ENCODE measurements at regions not wholly inside any gene's neighbourhood (a gene's known extent, or its start where the extent isn't known, plus 50 kb on each side); places are given as distances from the start of the nearest gene placed in this dataset.

DNA sequence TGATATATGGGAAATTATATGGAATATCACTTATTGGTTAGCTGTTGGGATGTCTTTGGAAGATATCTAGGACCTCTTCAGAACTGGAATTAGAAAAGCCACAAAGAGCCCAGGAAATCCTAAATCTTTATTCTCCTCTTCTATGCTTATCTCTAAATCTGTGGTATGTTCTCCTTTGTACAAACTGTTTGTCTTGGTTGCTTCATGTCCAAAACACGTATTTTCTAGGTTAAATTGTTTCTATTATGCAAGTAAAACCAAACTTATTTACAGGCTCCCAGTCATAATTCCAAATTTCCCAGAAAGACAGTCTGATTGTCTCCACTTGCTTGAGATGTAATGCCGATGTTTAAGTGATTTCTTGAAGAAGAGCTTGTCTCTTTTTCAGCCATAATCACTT lies 650.9 kb downstream of the CDH11 start:
- TF ChIP-seq CTCF (IDR thresholded peaks at IDR 0.05; ENCODE audit: low read depth, low read length): no peak
- no peak for TF ChIP-seq POLR2A (IDR thresholded peaks at IDR 0.05; ENCODE audit: extremely low read depth, insufficient read length)
- no peak for TF ChIP-seq MYC (IDR thresholded peaks at IDR 0.05; ENCODE audit: low read depth, low read length)
- no peak for TF ChIP-seq MAX (IDR thresholded peaks at IDR 0.05; ENCODE audit: low read depth, low read length)
